ENCODE measurements at regions not wholly inside any gene's neighbourhood (a gene's known extent, or its start where the extent isn't known, plus 50 kb on each side); places are given as distances from the start of the nearest gene placed in this dataset.
"Not testable (repeated sequence)": the region's sequence is repeated elsewhere in the genome, so short reads cannot be mapped to it uniquely, and the experiment has no call there.

DNA sequence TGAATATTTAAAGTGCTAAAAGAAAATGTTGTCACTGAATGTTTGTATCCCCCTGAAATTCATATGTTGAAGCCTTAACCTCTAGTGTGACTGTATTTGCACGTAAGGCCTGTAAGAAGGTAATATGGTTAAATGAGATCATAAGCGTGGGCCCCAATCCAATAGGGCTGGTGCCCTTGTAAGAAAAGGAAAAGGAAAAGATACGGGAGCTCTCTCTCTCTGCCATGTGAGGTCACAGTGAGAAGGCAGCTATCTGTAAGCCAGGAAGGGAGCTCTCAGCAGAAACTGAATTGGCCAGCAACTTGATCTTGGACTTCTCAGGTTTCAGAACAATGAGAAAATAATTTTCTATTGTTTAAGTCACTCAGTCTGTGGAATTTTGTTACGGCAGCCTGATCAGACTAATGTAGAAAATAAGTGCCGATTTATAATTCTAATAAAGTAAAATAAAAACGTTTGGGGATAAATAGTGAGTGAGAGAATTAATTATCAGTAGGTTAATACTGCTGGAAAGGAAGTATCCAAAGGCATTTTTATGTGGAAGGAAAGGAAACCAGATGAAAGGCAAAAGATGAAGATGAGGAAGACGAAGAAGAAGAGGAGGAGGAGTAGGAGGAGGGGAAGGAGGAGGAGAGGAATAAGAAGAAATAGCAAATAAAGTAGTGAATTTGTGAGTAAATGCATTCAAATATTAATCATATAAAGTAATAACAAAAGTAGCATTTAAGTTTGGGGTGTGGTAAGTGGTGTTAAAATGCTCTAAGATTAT lies 188.5 kb upstream of the KRR1 start:
- no peak for DNase-seq

- no peak for DNase-seq
Observed at GRCh38 chr12:75699251-75699650, 187.8 kb upstream of the KRR1 start.

GRCh38 chr12:75698052-75698451 lies 186.6 kb upstream of the KRR1 start:
- DNase-seq, result no peak

DNA sequence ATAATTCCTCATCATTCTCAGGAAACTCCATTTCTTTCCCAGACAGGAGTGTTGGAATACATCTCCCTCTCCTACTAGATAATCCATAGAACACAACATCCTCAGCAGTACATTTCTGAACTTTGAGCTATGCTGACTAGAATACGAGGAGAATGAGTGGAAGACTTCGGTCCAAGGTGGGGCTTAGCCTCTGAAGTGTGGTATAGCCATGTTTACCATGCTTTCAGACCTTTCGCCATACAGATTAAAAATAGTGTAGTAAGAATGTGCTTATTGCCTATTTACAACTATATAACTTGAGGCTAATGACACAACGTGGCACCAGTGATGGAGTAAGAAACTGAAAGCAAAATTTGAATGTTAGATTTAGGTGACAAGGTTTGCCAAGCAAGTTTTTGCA lies 184.5 kb upstream of the KRR1 start:
- no peak for DNase-seq

DNA sequence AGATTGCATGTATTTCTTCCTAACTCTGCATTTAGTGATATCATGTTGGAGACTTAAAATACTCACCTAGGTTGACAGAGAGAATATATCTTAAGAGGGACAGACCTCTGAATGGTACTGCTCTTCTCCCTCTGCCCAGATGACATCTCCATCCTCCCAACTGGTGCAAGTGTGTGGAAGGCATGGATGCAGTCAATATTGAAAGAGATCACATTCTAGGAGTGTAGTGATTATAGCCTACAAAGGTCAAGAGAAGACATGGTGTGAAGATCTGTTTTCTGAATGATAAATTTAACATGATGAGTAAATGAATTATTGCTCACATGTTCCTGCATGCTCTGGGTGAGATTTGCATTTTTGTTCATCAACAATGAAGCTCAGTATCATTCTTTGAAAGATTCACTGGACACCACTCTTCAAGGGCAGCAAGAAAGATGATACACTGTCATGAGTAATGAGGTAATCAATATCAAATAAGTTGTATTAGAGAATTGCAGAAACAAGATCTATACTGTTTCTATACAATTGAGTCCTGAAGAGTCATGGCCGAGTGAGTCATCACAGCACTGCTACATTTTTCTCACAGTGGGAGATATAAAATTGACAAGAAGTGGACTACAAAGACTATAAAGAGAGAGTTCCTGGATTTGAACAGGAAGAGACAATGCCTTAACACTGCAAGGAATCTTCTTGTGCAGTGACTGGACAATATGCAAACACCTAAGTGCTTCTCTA lies 183.3 kb upstream of the KRR1 start:
- no peak for DNase-seq

DNA sequence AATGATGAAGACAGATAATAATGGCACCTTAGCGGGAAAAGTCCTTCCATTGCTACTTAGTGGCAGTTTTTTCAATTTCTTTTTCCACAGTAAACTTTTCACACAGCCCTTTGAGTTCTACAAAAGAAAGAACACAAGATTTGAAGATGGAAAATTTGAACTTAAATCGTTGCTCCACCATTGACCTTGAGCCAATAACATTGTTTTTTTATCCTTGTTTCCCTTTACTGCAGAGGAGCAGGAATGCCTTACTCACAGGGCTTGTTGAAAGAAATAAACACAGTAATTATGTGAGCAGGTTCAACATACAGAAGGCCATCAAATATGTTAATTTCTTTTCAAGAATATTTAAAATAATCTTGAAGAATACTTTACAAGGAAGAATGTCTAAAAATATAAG lies 181.5 kb upstream of the KRR1 start:
- no peak for DNase-seq

DNA sequence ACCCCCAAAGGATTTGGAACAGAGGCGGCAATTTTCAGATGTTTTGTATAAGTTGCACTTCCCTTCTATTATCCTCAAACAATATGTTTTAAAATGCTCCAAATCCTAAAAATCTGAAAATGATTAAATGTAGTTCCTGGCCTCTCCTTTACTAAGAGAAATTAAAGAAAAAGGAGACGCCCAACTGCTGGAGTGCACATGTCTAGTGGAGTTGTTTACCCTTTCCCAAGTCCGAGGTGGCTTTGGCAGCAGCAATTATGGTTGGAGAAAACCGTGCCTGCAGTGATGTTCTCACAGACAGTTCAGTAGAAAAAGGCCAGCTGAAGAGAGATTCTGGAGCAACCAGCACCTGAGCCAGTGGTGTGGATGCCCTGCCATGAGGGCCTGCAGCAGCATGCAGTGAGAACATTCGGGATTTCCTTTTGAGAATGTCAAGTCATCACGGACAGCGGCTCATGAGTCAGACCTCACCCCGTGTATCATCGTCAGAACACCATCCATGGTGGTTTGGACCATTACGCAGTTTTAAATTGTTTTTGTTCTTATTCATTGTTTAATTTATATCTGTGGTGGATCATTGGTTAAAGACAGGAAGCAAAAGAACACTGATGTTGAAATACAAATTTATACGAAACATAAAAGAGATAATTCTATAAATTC lies 179.0 kb upstream of the KRR1 start:
- no peak for DNase-seq

DNA sequence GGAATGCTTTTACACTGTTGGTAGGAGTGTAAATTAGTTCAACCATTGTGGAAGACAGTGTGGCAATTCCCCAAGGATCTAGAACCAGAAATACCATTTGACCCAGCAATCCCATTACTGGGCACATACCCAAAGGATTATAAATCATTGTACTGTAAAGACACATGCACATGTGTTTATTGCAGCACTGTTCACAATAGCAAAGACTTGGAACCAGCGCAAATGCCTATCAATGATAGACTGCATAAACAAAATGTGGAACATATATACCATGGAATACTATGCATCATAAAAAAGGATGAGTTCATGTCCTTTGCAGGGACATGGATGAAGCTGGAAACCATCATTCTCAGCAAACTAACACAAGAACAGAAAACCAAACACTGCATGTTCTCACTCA lies 174.8 kb upstream of the KRR1 start:
- not testable (repeated sequence) for DNase-seq

- no peak for DNase-seq
Observed at GRCh38 chr12:75685617-75686225, 174.3 kb upstream of the KRR1 start.

GRCh38 chr12:75684678-75685616 lies 173.5 kb upstream of the KRR1 start:
- DNase-seq, result no peak

- DNase-seq, result not testable (repeated sequence)
Observed at GRCh38 chr12:75683995-75684586, 172.7 kb upstream of the KRR1 start.

DNA sequence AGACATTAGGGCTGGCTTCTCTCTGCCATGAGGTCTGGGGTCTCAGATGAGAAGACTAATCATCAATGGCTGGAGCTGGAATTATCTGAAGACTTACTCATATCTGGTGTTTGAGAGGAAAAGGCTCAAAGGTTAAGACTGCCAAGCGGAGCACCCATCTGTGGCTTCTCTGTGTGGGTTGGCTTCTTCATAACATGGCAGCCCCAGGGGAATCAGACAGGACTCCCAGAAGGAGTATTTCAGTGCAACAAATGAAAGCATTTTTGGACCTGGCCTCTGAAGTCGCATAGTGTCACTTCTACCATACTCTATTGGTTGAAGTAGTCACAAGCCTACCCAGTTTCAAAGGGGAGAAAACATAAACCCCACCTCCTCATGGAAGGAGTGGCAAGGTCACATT lies 171.8 kb upstream of the KRR1 start:
- DNase-seq, result no peak

- no peak for DNase-seq
Observed at GRCh38 chr12:75677522-75677921, 166.1 kb upstream of the KRR1 start.

GRCh38 chr12:75674393-75674792 lies 163.0 kb upstream of the KRR1 start:
- DNase-seq, result no peak

GRCh38 chr12:75672200-75672599 lies 160.8 kb upstream of the KRR1 start:
- no peak for DNase-seq

DNA sequence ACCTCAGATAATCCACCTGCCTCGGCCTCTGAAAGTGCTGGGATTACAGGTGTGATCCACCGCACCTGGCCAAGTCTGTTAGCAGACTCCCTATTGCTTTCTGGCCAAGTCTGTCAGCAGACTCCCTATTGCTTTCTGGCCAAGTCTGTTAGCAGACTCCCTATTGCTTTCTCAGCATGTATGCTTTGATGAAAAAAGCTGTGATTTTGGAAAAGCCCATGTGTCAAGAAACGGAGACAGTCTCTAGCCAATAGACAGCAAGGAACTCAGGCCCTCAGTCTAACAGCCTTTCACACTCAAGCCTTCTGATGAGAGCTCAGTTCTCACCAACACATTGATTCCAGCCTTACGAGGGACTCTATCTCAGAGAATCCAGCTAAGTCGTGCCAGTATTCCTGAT lies 158.8 kb upstream of the KRR1 start:
- no peak for DNase-seq

DNA sequence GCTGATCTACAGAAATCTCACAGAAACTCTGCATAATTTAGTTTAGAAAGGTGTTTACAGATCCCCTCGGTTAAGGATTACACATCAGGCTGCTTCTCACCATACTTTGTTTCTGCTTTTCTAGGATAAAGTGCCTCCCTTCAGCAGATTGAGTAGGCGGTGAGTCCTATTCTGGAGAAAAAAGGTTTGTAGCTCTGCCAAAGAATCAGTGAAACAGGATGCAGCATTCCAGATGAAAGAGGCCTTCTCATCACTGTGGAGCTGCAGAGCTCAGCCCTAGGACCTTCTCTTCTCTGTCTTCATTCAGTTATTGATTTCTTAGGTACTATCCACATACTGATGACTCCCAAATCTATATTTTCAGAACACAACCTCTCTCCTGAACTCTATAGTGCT lies 155.5 kb upstream of the KRR1 start:
- no peak for DNase-seq

DNA sequence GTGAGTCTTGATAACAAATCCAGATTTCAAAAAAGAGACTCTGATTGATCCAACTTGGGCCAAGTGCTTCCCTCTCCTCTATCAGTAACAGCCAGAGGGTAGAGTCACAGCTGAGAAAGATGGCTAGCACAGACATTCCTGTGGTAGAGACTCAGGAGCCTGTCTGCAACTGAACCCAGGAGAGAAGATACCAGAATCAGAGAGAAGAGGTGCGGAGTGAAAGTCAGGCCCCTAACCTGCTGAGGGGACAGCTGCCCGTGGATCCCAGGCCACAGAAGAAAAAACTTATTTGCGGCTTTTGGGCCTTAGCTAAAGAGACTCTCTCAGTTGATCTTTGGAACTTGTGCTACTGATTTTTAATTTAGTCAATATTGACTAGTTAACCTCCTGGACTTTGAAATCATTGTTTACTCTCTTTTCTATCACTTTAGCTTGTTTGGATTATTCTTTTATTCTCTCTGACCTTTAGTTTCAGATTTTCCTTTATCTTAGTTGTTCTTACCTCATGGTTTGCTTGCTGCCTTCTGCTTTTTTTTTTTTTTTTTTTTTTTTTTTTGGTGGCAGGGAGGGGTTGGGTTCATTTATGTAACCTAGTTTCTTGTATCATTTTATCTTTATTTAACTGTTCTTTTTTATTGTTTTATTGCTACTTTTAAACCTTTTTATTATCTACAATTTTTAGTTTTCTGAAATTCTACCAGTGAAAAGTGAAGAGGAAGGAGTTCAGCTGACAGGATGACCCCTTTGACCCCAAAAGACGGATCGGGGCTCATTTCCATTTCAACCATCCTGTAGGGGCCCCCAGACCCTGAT lies 154.9 kb upstream of the KRR1 start:
- DNase-seq, result no peak

- no peak for DNase-seq
Observed at GRCh38 chr12:75665216-75665615, 153.8 kb upstream of the KRR1 start.

- no peak for DNase-seq
Observed at GRCh38 chr12:75662511-75663159, 151.2 kb upstream of the KRR1 start.

All from right kidney (tissue), 1 donor.